ENCODE measurements at regions not wholly inside any gene's neighbourhood (a gene's known extent, or its start where the extent isn't known, plus 50 kb on each side); places are given as distances from the start of the nearest gene placed in this dataset.
"Not testable (repeated sequence)": the region's sequence is repeated elsewhere in the genome, so short reads cannot be mapped to it uniquely, and the experiment has no call there.

DNA sequence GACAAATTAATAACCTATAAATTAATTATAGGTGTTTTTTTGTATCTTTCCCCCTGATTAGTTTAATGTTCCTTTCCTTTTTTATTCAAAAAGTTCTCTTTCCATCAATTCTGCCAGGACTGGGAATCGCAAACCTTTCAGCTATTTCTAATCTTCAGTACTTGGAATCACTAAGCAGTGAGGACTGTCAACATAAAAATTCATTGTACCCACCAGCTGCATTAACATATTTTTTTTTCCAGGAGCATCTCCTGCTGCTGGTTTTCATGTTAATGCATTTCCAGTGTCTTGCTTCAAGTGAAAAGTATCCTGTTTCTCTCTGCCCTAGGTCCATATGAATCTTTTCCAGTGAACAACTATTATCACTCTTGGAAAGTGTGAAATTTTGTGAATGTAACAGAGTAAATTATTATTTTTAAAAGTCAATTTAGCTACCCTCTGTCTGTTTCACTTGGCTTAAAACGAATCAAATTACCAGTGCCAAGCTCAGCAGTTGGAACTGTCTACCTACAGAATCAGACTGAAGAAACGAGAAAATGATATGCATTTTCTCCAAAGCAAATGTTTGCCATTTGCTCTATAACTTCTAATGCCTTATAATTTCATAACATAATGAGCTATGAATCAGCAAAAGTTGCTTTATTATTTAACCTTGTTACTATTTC lies 804.4 kb downstream of the EPHA4 start:
- TF ChIP-seq EZH2phosphoT487 (IDR thresholded peaks at IDR 0.05; ENCODE audit: borderline replicate concordance): no peak
- TF ChIP-seq, protein P1, sequence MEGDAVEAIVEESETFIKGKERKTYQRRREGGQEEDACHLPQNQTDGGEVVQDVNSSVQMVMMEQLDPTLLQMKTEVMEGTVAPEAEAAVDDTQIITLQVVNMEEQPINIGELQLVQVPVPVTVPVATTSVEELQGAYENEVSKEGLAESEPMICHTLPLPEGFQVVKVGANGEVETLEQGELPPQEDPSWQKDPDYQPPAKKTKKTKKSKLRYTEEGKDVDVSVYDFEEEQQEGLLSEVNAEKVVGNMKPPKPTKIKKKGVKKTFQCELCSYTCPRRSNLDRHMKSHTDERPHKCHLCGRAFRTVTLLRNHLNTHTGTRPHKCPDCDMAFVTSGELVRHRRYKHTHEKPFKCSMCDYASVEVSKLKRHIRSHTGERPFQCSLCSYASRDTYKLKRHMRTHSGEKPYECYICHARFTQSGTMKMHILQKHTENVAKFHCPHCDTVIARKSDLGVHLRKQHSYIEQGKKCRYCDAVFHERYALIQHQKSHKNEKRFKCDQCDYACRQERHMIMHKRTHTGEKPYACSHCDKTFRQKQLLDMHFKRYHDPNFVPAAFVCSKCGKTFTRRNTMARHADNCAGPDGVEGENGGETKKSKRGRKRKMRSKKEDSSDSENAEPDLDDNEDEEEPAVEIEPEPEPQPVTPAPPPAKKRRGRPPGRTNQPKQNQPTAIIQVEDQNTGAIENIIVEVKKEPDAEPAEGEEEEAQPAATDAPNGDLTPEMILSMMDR (conservative IDR thresholded peaks at IDR 0.05; ENCODE audit: low read length): no peak
- no peaks in the 10 kb centered on the region; the same call in 1 of the 2 replicates for H3K9me2 ChIP-seq (replicated peaks; ENCODE audit: low read depth, low read length)
- no peaks in the 10 kb centered on the region for H3K36me3 ChIP-seq (ENCODE audit: insufficient read depth, low read length)
- H3K79me2 ChIP-seq (ENCODE audit: insufficient read depth, low read length): no peaks in the 10 kb centered on the region
- no peaks in the 10 kb centered on the region for H3K27me3 ChIP-seq (ENCODE audit: insufficient read depth, low read length, poor library complexity, severe bottlenecking)
- H2AFZ ChIP-seq (ENCODE audit: low read length): no peak overlapping the region
- H3K9me3 ChIP-seq (ENCODE audit: insufficient read depth, low read depth, low read length): no peaks in the 10 kb centered on the region
- H3K4me1 ChIP-seq (ENCODE audit: insufficient read depth, low read length, poor library complexity, severe bottlenecking): no peaks in the 10 kb centered on the region
- no peak overlapping the region for H3K4me2 ChIP-seq (ENCODE audit: low read depth, low read length, poor library complexity, severe bottlenecking)
- H3F3A ChIP-seq (ENCODE audit: low read depth): no peaks in the 10 kb centered on the region
- no peaks in the 10 kb centered on the region for H4K20me1 ChIP-seq (ENCODE audit: insufficient read depth, low read length, poor library complexity, severe bottlenecking)
- H3K9ac ChIP-seq (ENCODE audit: low read depth, low read length, poor library complexity, severe bottlenecking): no peak overlapping the region
- no peak overlapping the region for H3K4me3 ChIP-seq (ENCODE audit: low read length, poor library complexity, severe bottlenecking)

DNA sequence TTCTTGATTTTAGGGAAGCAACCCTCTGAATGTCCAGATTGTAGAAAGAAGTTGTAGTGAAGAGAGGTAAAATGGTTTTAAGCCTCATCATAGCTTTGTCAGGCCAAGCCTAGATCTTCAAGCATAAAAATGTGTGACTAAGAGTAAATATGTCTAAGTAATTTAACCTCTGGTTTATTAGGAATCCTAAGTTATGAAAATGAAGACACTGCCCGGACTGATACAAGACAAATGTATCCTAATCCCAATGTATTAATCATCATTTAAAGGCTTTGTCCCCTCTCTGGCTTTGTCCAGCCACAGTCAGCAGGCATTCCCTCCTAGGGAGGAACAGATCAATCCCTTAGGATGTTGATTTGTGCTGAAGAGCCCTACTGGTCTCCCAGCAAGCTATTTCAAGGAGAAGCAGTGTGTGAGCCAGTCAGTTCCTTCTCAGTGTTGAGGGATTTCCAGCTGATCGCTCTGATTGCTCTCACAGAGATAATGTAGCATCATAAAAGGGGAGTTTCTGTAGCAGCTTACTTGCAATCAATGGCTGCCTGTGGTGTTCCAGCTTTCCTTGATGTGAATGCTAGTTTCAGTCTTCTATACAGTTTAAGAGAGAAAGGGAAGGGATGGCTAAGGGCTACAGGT lies 796.1 kb downstream of the EPHA4 start:
- TF ChIP-seq, protein P1 (conservative IDR thresholded peaks at IDR 0.05; ENCODE audit: low read length): no peak
- no peak for TF ChIP-seq EZH2phosphoT487 (IDR thresholded peaks at IDR 0.05; ENCODE audit: borderline replicate concordance)
- Histone ChIP-seq H2AFZ (ENCODE audit: low read length) (no peak overlapping the region), H3F3A (ENCODE audit: low read depth) (no peaks in the 10 kb centered on the region), H3K9me3 (ENCODE audit: insufficient read depth, low read depth, low read length) (no peaks in the 10 kb centered on the region; the same call in 1 of the 2 replicates), H3K4me1 (ENCODE audit: insufficient read depth, low read length, poor library complexity, severe bottlenecking) (no peaks in the 10 kb centered on the region), H4K20me1 (ENCODE audit: insufficient read depth, low read length, poor library complexity, severe bottlenecking) (no peaks in the 10 kb centered on the region), H3K79me2 (ENCODE audit: insufficient read depth, low read length) (no peaks in the 10 kb centered on the region), H3K9ac (ENCODE audit: low read depth, low read length, poor library complexity, severe bottlenecking) (no peak overlapping the region), H3K4me2 (ENCODE audit: low read depth, low read length, poor library complexity, severe bottlenecking) (no peak overlapping the region), H3K9me2 (replicated peaks; ENCODE audit: low read depth, low read length) (no peaks in the 10 kb centered on the region; the same call in 1 of the 2 replicates), H3K36me3 (ENCODE audit: insufficient read depth, low read length) (no peaks in the 10 kb centered on the region), H3K27me3 (ENCODE audit: insufficient read depth, low read length, poor library complexity, severe bottlenecking) (no peaks in the 10 kb centered on the region), H3K4me3 (ENCODE audit: low read length, poor library complexity, severe bottlenecking) (no peak overlapping the region)

DNA sequence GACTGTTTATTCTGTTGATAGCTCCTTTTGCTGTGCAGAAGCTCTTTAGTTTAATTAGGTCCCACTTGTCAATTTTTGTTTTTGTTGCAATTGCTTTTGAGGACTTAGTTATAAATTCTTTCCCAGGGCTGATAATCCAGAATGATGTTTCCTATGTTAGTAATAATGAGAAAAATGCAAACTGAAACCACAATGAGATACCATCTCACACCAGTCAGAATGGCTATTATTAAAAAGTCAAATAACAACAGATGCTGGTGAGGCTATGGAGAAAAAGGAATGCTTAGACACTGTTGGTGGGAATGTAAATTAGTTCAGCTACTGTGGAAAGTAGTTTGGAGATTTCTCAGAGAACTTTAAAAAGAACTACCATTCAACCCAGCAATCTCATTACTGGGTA lies 793.0 kb downstream of the EPHA4 start:
- not testable (repeated sequence) for H3K36me3 ChIP-seq (ENCODE audit: insufficient read depth, low read length); H3K9me3 ChIP-seq (ENCODE audit: insufficient read depth, low read depth, low read length)

DNA sequence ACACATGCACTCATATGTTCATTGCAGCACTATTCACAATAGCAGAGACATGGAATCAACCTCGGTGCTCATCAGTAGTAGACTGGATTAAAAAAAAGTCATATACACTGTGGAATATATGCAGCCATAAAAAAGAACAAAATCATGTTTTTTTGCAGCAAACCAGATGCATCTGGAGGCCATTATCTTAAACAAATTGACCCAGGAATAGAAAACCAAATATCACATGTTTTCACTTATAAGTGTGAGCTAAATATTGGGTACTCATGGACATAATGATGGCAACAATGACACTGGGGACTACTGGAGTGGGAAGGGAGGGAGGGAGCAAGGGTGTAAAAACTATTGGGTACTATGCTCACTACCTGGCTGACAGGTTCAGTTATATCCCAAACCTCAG lies 792.6 kb downstream of the EPHA4 start:
- Histone ChIP-seq H3K4me3 (ENCODE audit: low read length, poor library complexity, severe bottlenecking) (no peak overlapping the region), H3K4me2 (ENCODE audit: low read depth, low read length, poor library complexity, severe bottlenecking) (no peak overlapping the region), H2AFZ (ENCODE audit: low read length) (no peak overlapping the region), H3F3A (ENCODE audit: low read depth) (no peaks in the 10 kb centered on the region), H3K9me3 (ENCODE audit: insufficient read depth, low read depth, low read length) (no peaks in the 10 kb centered on the region; the same call in 1 of the 2 replicates), H3K4me1 (ENCODE audit: insufficient read depth, low read length, poor library complexity, severe bottlenecking) (no peaks in the 10 kb centered on the region), H3K27me3 (ENCODE audit: insufficient read depth, low read length, poor library complexity, severe bottlenecking) (no peaks in the 10 kb centered on the region), H3K79me2 (ENCODE audit: insufficient read depth, low read length) (no peaks in the 10 kb centered on the region), H3K9ac (ENCODE audit: low read depth, low read length, poor library complexity, severe bottlenecking) (no peak overlapping the region), H3K36me3 (ENCODE audit: insufficient read depth, low read length) (no peaks in the 10 kb centered on the region), H3K9me2 (replicated peaks; ENCODE audit: low read depth, low read length) (no peaks in the 10 kb centered on the region), H4K20me1 (ENCODE audit: insufficient read depth, low read length, poor library complexity, severe bottlenecking) (no peaks in the 10 kb centered on the region)
- TF ChIP-seq, protein P1 (conservative IDR thresholded peaks at IDR 0.05; ENCODE audit: low read length): no peak
- no peak for TF ChIP-seq EZH2phosphoT487 (IDR thresholded peaks at IDR 0.05; ENCODE audit: borderline replicate concordance)

More for the DNA sequence above, 793.0 kb downstream of the EPHA4 start:
- H3K79me2 ChIP-seq (ENCODE audit: insufficient read depth, low read length); H3K9ac ChIP-seq (ENCODE audit: low read depth, low read length, poor library complexity, severe bottlenecking); H3K9me2 ChIP-seq (replicated peaks; ENCODE audit: low read depth, low read length); H3K4me1 ChIP-seq (ENCODE audit: insufficient read depth, low read length, poor library complexity, severe bottlenecking); H2AFZ ChIP-seq (ENCODE audit: low read length); H3K4me2 ChIP-seq (ENCODE audit: low read depth, low read length, poor library complexity, severe bottlenecking); H4K20me1 ChIP-seq (ENCODE audit: insufficient read depth, low read length, poor library complexity, severe bottlenecking); H3F3A ChIP-seq (ENCODE audit: low read depth); H3K4me3 ChIP-seq (ENCODE audit: low read length, poor library complexity, severe bottlenecking); H3K27me3 ChIP-seq (ENCODE audit: insufficient read depth, low read length, poor library complexity, severe bottlenecking): not testable (repeated sequence)

Measured in Loucy (cell line).